K562 (cell line): ENCODE measurements at regions not wholly inside any gene's neighbourhood (a gene's known extent, or its start where the extent isn't known, plus 50 kb on each side); places are given as distances from the start of the nearest gene placed in this dataset.

Experiments used
- ATAC-seq: fragments of 200-7000 bp; cut with Tn5 transposase; 3 replicates; pipeline ENCODE4 v1.9.1; 2020; ENCODE audit warnings: moderate library complexity
- BruUV-seq: library from RNA; stranded (reverse); fragments of 400-500 nt; replicated peaks from 2 replicates; lab custom pipeline; 2021; lab: Mats Ljungman, UMichigan
- CTCF ChIA-PET: fragments of 300-600 bp; formaldehyde crosslinking; extraction: SDS; loops from one replicate; lab custom pipeline; 2021; ENCODE audit warnings: low intra/inter-chr PET ratio; lab: Yijun Ruan, JAX
- POLR2A ChIA-PET: fragments of 300-600, 350-650 bp; sonication (Branson Sonifier 250); formaldehyde crosslinking; extraction: SDS; loops from one replicate; lab custom pipeline; 2021; ENCODE audit warnings: antibody characterized with exemption, inconsistent platforms; lab: Yijun Ruan, JAX
- DNase-seq, 4 experiments: peaks; one replicate each; pipeline versions ENCODE4 v3.0.0 to v3.0.0-alpha.2; 2011 to 2018; ENCODE audit warnings: low spot score in 3 of 4, mixed read lengths in 3 of 4; ENCODE audit errors: extremely low read depth in 1 of 4
- FAIRE-seq: peaks from 2 replicates; lab custom pipeline; 2011; peaks lifted over from hg19 to GRCh38; lab: Jason Lieb, UNC
- H2AFZ ChIP-seq: 2 replicates; pipeline ENCODE4 v1.6.0; 2011; ENCODE audit warnings: low read depth, low read length, control low read depth, inconsistent platforms
- H3K27ac ChIP-seq: fragments of 200-600 bp; 3 replicates; pipeline ENCODE4 v1.8.0; 2011; ENCODE audit warnings: low read depth, mild to moderate bottlenecking, control low read depth, inconsistent platforms, low read length, moderate library complexity, mixed read lengths; ENCODE audit errors: extremely low read depth
- H3K27me3 ChIP-seq, 2 experiments: fragments of 300-600 bp in 1 of 2; 2 replicates in 1 of 2; 3 replicates in 1 of 2; pipeline versions ENCODE4 v1.6.0 to v1.8.0; 2011; ENCODE audit warnings: inconsistent platforms in 2 of 2, low read length in 2 of 2, mild to moderate bottlenecking in 1 of 2, mixed read lengths in 1 of 2, moderate library complexity in 1 of 2; ENCODE audit not compliant: control insufficient read depth in 2 of 2, insufficient read depth in 2 of 2
- H3K36me3 ChIP-seq: fragments of 300-600 bp; 3 replicates; pipeline ENCODE4 v1.8.0; 2011; ENCODE audit warnings: mild to moderate bottlenecking, low read length, inconsistent platforms; ENCODE audit not compliant: control insufficient read depth, insufficient read depth
- H3K4me1 ChIP-seq, 2 experiments: fragments of 200-600 bp in 1 of 2; replicated peaks in 1 of 2; 2 replicates in 1 of 2; 3 replicates in 1 of 2; pipeline versions ENCODE4 v1.5.1 to v1.8.0; 2011; ENCODE audit warnings: inconsistent platforms in 2 of 2, low read length in 2 of 2, mild to moderate bottlenecking in 1 of 2, mixed read lengths in 1 of 2, moderate library complexity in 1 of 2; ENCODE audit not compliant: control insufficient read depth in 2 of 2, insufficient read depth in 2 of 2
- H3K4me2 ChIP-seq: 2 replicates; pipeline ENCODE4 v1.6.1; 2011; ENCODE audit warnings: low read length, control low read depth, inconsistent platforms, mixed read lengths; ENCODE audit not compliant: insufficient read depth
- H3K4me3 ChIP-seq: fragments of 200-600 bp; sonication (generic), shearing (Covaris generic); 2 replicates; pipeline ENCODE4 v1.5.1; 2016; ENCODE audit warnings: control low read depth, inconsistent platforms
- H3K79me2 ChIP-seq: fragments of 200-600 bp; 3 replicates; pipeline ENCODE4 v1.8.0; 2011; ENCODE audit warnings: low read length, inconsistent platforms; ENCODE audit not compliant: control insufficient read depth, insufficient read depth
- H3K9ac ChIP-seq, 2 experiments: 2 replicates each; pipeline versions ENCODE4 v1.6.0 to v1.6.1; 2011; ENCODE audit warnings: low read depth in 2 of 2, low read length in 2 of 2, control low read depth in 1 of 2, inconsistent platforms in 1 of 2, mild to moderate bottlenecking in 1 of 2, mixed read lengths in 1 of 2; ENCODE audit not compliant: insufficient read depth in 1 of 2
- H3K9me1 ChIP-seq: one replicate; pipeline ENCODE4 v1.6.0; 2011; ENCODE audit warnings: inconsistent platforms, mild to moderate bottlenecking, low read length, moderate library complexity; ENCODE audit not compliant: control insufficient read depth, insufficient read depth
- H3K9me3 ChIP-seq: replicated peaks from 2 replicates; pipeline ENCODE4 v1.5.1; 2011; ENCODE audit warnings: low read depth, low read length, inconsistent platforms; ENCODE audit not compliant: control insufficient read depth, insufficient read depth
- H4K20me1 ChIP-seq: replicated peaks from 2 replicates; pipeline ENCODE4 v1.6.1; 2011; ENCODE audit warnings: low read length, inconsistent platforms, mixed read lengths; ENCODE audit not compliant: control insufficient read depth, insufficient read depth
- CBX1 ChIP-seq: sonication (generic); IDR thresholded peaks from 2 replicates; pipeline ENCODE4 v1.6.1; 2016; ENCODE audit warnings: antibody characterized with exemption, low read depth, mild to moderate bottlenecking
- CCNT2 ChIP-seq: IDR thresholded peaks from 2 replicates; pipeline ENCODE4 v1.6.1; 2011; ENCODE audit warnings: borderline replicate concordance, low read depth, mild to moderate bottlenecking, moderate library complexity, mixed read lengths, low read length; ENCODE audit not compliant: insufficient read length; ENCODE audit errors: extremely low read depth
- FOXK2 ChIP-seq, 2 experiments: fragments of 450-650 bp; IDR thresholded peaks in 1 of 2; conservative IDR thresholded peaks in 1 of 2; 2 replicates each; pipeline ENCODE4 v1.6.1; 2016; ENCODE audit warnings: low read depth in 2 of 2, mild to moderate bottlenecking in 1 of 2
- KLF13 ChIP-seq: fragments of 450-650 bp; IDR thresholded peaks from 2 replicates; pipeline ENCODE4 v1.6.1; 2016; ENCODE audit warnings: missing genetic modification characterization, low read depth, mild to moderate bottlenecking, missing compliant biosample characterization, moderate library complexity, borderline replicate concordance
- NBN ChIP-seq: fragments of 450-650 bp; IDR thresholded peaks from 2 replicates; pipeline ENCODE4 v1.6.1; 2016; ENCODE audit warnings: low read depth, mild to moderate bottlenecking
- PHB ChIP-seq: fragments of 250-450 bp; sonication (Bioruptor Pico); IDR thresholded peaks from 2 replicates; pipeline ENCODE4 v1.5.0; 2021
- PHB2 ChIP-seq: fragments of 450-650 bp; IDR thresholded peaks from 2 replicates; pipeline ENCODE4 v1.6.1; 2017; ENCODE audit warnings: low read depth
- PHF21A ChIP-seq: fragments of 450-650 bp; IDR thresholded peaks from 2 replicates; pipeline ENCODE4 v1.6.1; 2017; ENCODE audit warnings: low read depth, borderline replicate concordance
- POLR3G ChIP-seq: IDR thresholded peaks from 2 replicates; pipeline ENCODE4 v1.6.1; 2011; ENCODE audit not compliant: insufficient read length, insufficient replicate concordance; ENCODE audit errors: extremely low read depth
- TAF9B ChIP-seq: fragments of 450-650 bp; IDR thresholded peaks from 2 replicates; pipeline ENCODE4 v1.6.1; 2018; ENCODE audit warnings: mild to moderate bottlenecking; ENCODE audit not compliant: partially characterized antibody
- TCF7 ChIP-seq: sonication (generic); IDR thresholded peaks from 2 replicates; pipeline ENCODE4 v1.6.1; 2016; ENCODE audit warnings: antibody characterized with exemption, borderline replicate concordance
- TOE1 ChIP-seq, 2 experiments: fragments of 450-650 bp in 1 of 2; sonication (generic) in 1 of 2; formaldehyde crosslinking in 1 of 2; IDR thresholded peaks; 2 replicates each; pipeline versions ENCODE4 v1.7.1 to v1.8.0; 2016 to 2022; ENCODE audit warnings: borderline replicate concordance in 2 of 2, mild to moderate bottlenecking in 2 of 2, antibody characterized with exemption in 1 of 2, inconsistent platforms in 1 of 2, low read depth in 1 of 2, missing genetic modification reagents in 1 of 2, moderate library complexity in 1 of 2
- ZNF785 ChIP-seq: fragments of 250-450 bp; sonication (Bioruptor Pico); IDR thresholded peaks from 2 replicates; pipeline ENCODE4 v1.4.0; 2020; ENCODE audit warnings: mild to moderate bottlenecking
- WGBS: fragments of 100-300 bp; shearing (Covaris generic); methylation state at CpG from one replicate; pipeline ENCODE4 v1.1.6; 2016; ENCODE audit warnings: low coverage, mixed read lengths; ENCODE audit not compliant: insufficient coverage; ENCODE audit errors: missing lambda C conversion rate; 5-methylcytosine and 5-hydroxymethylcytosine counted together
- in situ Hi-C: fragments of 300-500 bp; cut with MboI; formaldehyde crosslinking; loops from 4 replicates; pipeline ENCODE4 v1.15.0; 2018; ENCODE audit warnings: inconsistent platforms, mixed read lengths
- intact Hi-C: fragments of 100-400 bp; cut with micrococcal nuclease; formaldehyde crosslinking; loops from 2 replicates; pipeline ENCODE4 v1.14.2; 2022
- TF ChIP-seq, protein P1 (sequence below), 2 experiments: fragments of 150-350 bp in 1 of 2; IDR thresholded peaks; 2 replicates each; pipeline ENCODE4 v1.6.1; 2012 to 2016; ENCODE audit warnings: low read depth in 2 of 2, low read length in 2 of 2, mild to moderate bottlenecking in 1 of 2, moderate library complexity in 1 of 2

DNA sequence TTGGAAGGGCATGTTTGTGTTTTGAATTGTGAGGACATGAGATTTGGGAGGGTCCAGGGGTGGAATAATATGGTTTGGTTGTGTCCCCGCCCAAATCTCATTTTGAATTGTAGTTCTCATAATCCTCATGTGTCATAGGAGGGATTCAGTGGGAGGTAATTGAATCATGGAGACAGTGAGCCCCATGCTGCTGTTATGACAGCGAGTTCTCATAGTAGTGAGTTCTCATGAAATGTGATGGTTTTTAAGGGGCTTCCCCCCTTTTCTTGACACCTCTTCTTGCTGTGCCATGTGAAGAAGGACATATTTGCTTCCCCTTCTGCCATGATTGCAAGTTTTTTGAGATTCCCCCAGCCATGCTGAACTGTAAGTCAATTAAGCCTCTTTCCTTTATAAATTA lies 260.0 kb downstream of the DUSP6 start:
- 13% methylated on average over 2 of the region's 2 CpGs for WGBS
- no TSS peak for BruUV-seq
- DNase-seq (no peak), ATAC-seq (no peak), FAIRE-seq (no peak)
- Histone ChIP-seq H3K9me1 (no peaks in the 10 kb centered on the region), H4K20me1 (no peaks in the 10 kb centered on the region), H3K9me3 (no peaks in the 10 kb centered on the region), H3K27ac (no peak overlapping the region), H3K4me1 (no peaks in the 10 kb centered on the region), H3K79me2 (no peaks in the 10 kb centered on the region), H2AFZ (no peak overlapping the region), H3K36me3 (no peaks in the 10 kb centered on the region), H3K4me2 (no peak overlapping the region), H3K4me3 (no peak overlapping the region), H3K27me3 (no peaks in the 10 kb centered on the region), H3K9ac (no peak overlapping the region)
- no peak for TF ChIP-seq PHB2
- no peak for TF ChIP-seq KLF13 (tag)
- TF ChIP-seq TOE1 (IDR thresholded peaks at IDR 0.05; ENCODE audit: borderline replicate concordance), result no peak
- no peak for TF ChIP-seq TOE1 (CRISPR knock-in tag; IDR thresholded peaks at IDR 0.05; ENCODE audit: borderline replicate concordance, low read depth)
- no peak for TF ChIP-seq TCF7
- no peak for TF ChIP-seq TAF9B
- no peak for TF ChIP-seq FOXK2 (conservative IDR thresholded peaks at IDR 0.05 in 1 of 2, IDR thresholded peaks at IDR 0.05 in 1 of 2; ENCODE audit: low read depth in 2 of 2)
- TF ChIP-seq PHF21A, result no peak
- TF ChIP-seq NBN, result no peak
- no peak for TF ChIP-seq CCNT2
- no peak for TF ChIP-seq CBX1
- TF ChIP-seq PHB (CRISPR knock-in tag), result no peak
- no peak for TF ChIP-seq ZNF785 (CRISPR knock-in tag)
- TF ChIP-seq, protein P1, sequence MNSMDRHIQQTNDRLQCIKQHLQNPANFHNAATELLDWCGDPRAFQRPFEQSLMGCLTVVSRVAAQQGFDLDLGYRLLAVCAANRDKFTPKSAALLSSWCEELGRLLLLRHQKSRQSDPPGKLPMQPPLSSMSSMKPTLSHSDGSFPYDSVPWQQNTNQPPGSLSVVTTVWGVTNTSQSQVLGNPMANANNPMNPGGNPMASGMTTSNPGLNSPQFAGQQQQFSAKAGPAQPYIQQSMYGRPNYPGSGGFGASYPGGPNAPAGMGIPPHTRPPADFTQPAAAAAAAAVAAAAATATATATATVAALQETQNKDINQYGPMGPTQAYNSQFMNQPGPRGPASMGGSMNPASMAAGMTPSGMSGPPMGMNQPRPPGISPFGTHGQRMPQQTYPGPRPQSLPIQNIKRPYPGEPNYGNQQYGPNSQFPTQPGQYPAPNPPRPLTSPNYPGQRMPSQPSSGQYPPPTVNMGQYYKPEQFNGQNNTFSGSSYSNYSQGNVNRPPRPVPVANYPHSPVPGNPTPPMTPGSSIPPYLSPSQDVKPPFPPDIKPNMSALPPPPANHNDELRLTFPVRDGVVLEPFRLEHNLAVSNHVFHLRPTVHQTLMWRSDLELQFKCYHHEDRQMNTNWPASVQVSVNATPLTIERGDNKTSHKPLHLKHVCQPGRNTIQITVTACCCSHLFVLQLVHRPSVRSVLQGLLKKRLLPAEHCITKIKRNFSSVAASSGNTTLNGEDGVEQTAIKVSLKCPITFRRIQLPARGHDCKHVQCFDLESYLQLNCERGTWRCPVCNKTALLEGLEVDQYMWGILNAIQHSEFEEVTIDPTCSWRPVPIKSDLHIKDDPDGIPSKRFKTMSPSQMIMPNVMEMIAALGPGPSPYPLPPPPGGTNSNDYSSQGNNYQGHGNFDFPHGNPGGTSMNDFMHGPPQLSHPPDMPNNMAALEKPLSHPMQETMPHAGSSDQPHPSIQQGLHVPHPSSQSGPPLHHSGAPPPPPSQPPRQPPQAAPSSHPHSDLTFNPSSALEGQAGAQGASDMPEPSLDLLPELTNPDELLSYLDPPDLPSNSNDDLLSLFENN (IDR thresholded peaks at IDR 0.05; ENCODE audit: low read depth in 2 of 2, low read length in 2 of 2), result no peak
- TF ChIP-seq POLR3G, result no peak
- CTCF ChIA-PET, result interaction anchor here (0.6 kb wide), 1 partner anchor 516 kb away, joined by 3 read pairs; no protein-coding TSS in a partner anchor
- intact Hi-C loops (no loop called here), in situ Hi-C loops (no loop called here)
- POLR2A ChIA-PET, result no interaction called here
